ENCODE measurements at regions not wholly inside any gene's neighbourhood (a gene's known extent, or its start where the extent isn't known, plus 50 kb on each side); places are given as distances from the start of the nearest gene placed in this dataset.

DNA sequence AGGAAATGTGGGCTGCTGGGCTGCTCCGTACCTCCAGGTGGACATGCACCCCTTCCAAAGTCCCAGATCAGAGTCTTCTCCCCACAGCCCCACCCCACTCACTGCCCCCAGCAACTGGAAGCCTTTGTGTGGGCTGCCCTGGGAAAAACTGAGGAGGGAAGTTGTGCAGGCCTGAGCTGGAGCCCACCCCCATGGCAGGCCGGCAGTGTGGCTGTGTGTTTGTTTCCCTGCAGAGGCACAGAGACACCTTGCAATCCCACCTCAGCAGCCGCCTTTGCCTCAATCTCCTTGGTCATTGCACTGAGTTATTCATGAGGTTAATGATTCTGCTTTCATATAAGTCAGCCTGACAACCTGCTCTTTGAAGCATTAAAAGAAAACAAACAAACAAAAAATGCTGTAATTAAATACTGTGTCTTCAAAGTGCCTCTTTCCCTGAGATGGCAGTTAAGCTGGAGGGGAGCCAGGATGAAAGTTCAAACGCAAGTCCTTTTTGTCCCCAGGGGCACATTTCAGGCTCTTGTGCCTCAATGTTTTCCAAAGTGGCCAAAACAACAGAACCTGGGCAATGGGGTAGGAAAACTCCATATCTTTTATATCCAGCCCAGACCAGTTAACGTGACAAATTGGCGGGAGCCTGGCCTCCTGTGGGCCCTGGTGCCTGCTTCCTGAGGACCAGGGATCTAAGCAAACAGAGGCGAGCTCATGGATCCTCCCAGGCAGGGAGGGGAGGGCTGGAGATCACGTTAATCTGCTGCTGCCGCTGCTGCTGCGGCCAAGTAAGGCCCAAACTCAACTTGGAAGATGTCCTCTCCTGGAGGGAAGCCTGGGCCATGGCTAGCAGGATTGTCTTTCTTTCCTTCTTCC lies 51.9 kb upstream of the TSPAN11 start:
- no peak for TF ChIP-seq EZH2 (IDR thresholded peaks at IDR 0.05; ENCODE audit: borderline replicate concordance, insufficient read depth, low read depth, low read length, poor library complexity, severe bottlenecking)
- TF ChIP-seq, protein P1, sequence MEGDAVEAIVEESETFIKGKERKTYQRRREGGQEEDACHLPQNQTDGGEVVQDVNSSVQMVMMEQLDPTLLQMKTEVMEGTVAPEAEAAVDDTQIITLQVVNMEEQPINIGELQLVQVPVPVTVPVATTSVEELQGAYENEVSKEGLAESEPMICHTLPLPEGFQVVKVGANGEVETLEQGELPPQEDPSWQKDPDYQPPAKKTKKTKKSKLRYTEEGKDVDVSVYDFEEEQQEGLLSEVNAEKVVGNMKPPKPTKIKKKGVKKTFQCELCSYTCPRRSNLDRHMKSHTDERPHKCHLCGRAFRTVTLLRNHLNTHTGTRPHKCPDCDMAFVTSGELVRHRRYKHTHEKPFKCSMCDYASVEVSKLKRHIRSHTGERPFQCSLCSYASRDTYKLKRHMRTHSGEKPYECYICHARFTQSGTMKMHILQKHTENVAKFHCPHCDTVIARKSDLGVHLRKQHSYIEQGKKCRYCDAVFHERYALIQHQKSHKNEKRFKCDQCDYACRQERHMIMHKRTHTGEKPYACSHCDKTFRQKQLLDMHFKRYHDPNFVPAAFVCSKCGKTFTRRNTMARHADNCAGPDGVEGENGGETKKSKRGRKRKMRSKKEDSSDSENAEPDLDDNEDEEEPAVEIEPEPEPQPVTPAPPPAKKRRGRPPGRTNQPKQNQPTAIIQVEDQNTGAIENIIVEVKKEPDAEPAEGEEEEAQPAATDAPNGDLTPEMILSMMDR (IDR thresholded peaks at IDR 0.05), result no peak
- intact Hi-C loops (cut with micrococcal nuclease), result no loop called here
- no peak for DNase-seq
- H3K9me3 Mint-ChIP-seq (ENCODE audit: insufficient read depth), result no peaks in the 10 kb centered on the region
- H3K27me3 Mint-ChIP-seq, result peaks cover 22% of the 10 kb centered on the region
- H3K4me1 Mint-ChIP-seq, result no peaks in the 10 kb centered on the region
- H3K4me2 ChIP-seq (replicated peaks; ENCODE audit: low read depth, low read length, poor library complexity, severe bottlenecking), result no peak overlapping the region
- peaks cover 0 to 18% (median 0%) of the 10 kb centered on the region in 4 experiments for H3K27me3 ChIP-seq (replicated peaks in 1 of 4; ENCODE audit: control extremely low read depth in 1 of 4, control insufficient read depth in 3 of 4, insufficient read depth in 4 of 4, low read length in 3 of 4)
- no peak overlapping the region for H2AFZ ChIP-seq (ENCODE audit: insufficient read depth, low read depth, low read length, poor library complexity, severe bottlenecking)
- POLR2A ChIA-PET, result no interaction called here
- H3K4me1 ChIP-seq (ENCODE audit: control insufficient read depth in 2 of 2, insufficient read depth in 2 of 2, low read length in 2 of 2), result no peaks in the 10 kb centered on the region
- no peaks in the 10 kb centered on the region for H3K36me3 ChIP-seq (replicated peaks in 1 of 2; ENCODE audit: control extremely low read depth in 1 of 2, control insufficient read depth in 1 of 2, extremely low read depth in 1 of 2, insufficient read depth in 2 of 2, low read length in 1 of 2)
- no peak overlapping the region for H3K27ac Mint-ChIP-seq
- no peaks in the 10 kb centered on the region for H4K20me1 ChIP-seq (ENCODE audit: control insufficient read depth, insufficient read depth, low read length, poor library complexity, severe bottlenecking)
- peaks cover 0 to 3% (median 0%) of the 10 kb centered on the region in 3 donors for H3K9me3 ChIP-seq (ENCODE audit: control extremely low read depth in 1 of 3, control insufficient read depth in 2 of 3, insufficient read depth in 1 of 3, low read length in 2 of 3)
- no peak overlapping the region for H3K9ac ChIP-seq (ENCODE audit: low read length)
- no peak overlapping the region for H3K4me3 ChIP-seq (ENCODE audit: control extremely low read depth in 1 of 5, extremely low read depth in 1 of 5, insufficient read depth in 1 of 5, low read depth in 2 of 5, low read length in 4 of 5)
- CTCF ChIA-PET, result no interaction called here
- no peaks in the 10 kb centered on the region for H3K79me2 ChIP-seq (ENCODE audit: control insufficient read depth, insufficient read depth, low read length)
- ATAC-seq (ENCODE audit: low read depth), result no peak
- no peak overlapping the region for H3K4me3 Mint-ChIP-seq
- WGBS (ENCODE audit: insufficient coverage), result 85% methylated on average over 8 of the region's 10 CpGs
- H3K27ac ChIP-seq (ENCODE audit: low read length in 2 of 2), result no peak overlapping the region

GRCh38 chr12:30870491-30871265 lies 55.9 kb upstream of the TSPAN11 start:
- ChIA-PET POLR2A (no interaction called here), CTCF (no interaction called here)
- no peak for DNase-seq
- no peaks in the 10 kb centered on the region for H3K9me3 Mint-ChIP-seq (ENCODE audit: insufficient read depth)
- intact Hi-C loops (cut with micrococcal nuclease), result no loop called here
- Histone ChIP-seq H3K79me2 (ENCODE audit: control insufficient read depth, insufficient read depth, low read length) (no peaks in the 10 kb centered on the region), H3K27me3 (replicated peaks in 1 of 4; ENCODE audit: control extremely low read depth in 1 of 4, control insufficient read depth in 3 of 4, insufficient read depth in 4 of 4, low read length in 3 of 4) (peaks cover 0 to 8% (median 2%) of the 10 kb centered on the region in 4 experiments), H3K4me1 (ENCODE audit: control insufficient read depth in 2 of 2, insufficient read depth in 2 of 2, low read length in 2 of 2) (no peaks in the 10 kb centered on the region), H3K9ac (ENCODE audit: low read length) (no peak overlapping the region), H3K9me3 (ENCODE audit: control extremely low read depth in 1 of 3, control insufficient read depth in 2 of 3, insufficient read depth in 1 of 3, low read length in 2 of 3) (peaks cover 0 to 3% (median 3%) of the 10 kb centered on the region in 3 donors), H4K20me1 (ENCODE audit: control insufficient read depth, insufficient read depth, low read length, poor library complexity, severe bottlenecking) (no peaks in the 10 kb centered on the region), H3K27ac (ENCODE audit: low read length in 2 of 2) (no peak overlapping the region), H3K4me2 (replicated peaks; ENCODE audit: low read depth, low read length, poor library complexity, severe bottlenecking) (no peak overlapping the region), H2AFZ (ENCODE audit: insufficient read depth, low read depth, low read length, poor library complexity, severe bottlenecking) (no peak overlapping the region), H3K36me3 (replicated peaks in 1 of 2; ENCODE audit: control extremely low read depth in 1 of 2, control insufficient read depth in 1 of 2, extremely low read depth in 1 of 2, insufficient read depth in 2 of 2, low read length in 1 of 2) (no peaks in the 10 kb centered on the region), H3K4me3 (ENCODE audit: control extremely low read depth in 1 of 5, extremely low read depth in 1 of 5, insufficient read depth in 1 of 5, low read depth in 2 of 5, low read length in 4 of 5) (no peak overlapping the region)
- no peak overlapping the region for H3K4me3 Mint-ChIP-seq
- 87% methylated on average over 7 of the region's 7 CpGs for WGBS (ENCODE audit: insufficient coverage)
- H3K27ac Mint-ChIP-seq, result no peak overlapping the region
- TF ChIP-seq, protein P1 (IDR thresholded peaks at IDR 0.05), result no peak
- no peak for TF ChIP-seq EZH2 (IDR thresholded peaks at IDR 0.05; ENCODE audit: borderline replicate concordance, insufficient read depth, low read depth, low read length, poor library complexity, severe bottlenecking)
- peaks cover 22% of the 10 kb centered on the region for H3K27me3 Mint-ChIP-seq
- no peaks in the 10 kb centered on the region for H3K4me1 Mint-ChIP-seq
- no peak for ATAC-seq (ENCODE audit: low read depth)

Data from B cell (primary cell).